ENCODE measurements at regions not wholly inside any gene's neighbourhood (a gene's known extent, or its start where the extent isn't known, plus 50 kb on each side); places are given as distances from the start of the nearest gene placed in this dataset.

- in situ Hi-C loops (cut with HindIII; ENCODE audit: low sequenced_read_pairs) = no loop called here
- DNase-seq (ENCODE audit: low read depth) = no peak
- no peak for TF ChIP-seq CTCF (IDR thresholded peaks at IDR 0.05; ENCODE audit: low read depth, low read length, missing control alignments)
- H3K4me3 ChIP-seq (ENCODE audit: low read depth, low read length) = no peak overlapping the region
Measured at GRCh38 chr1:232260861-232261260, 369.1 kb downstream of the SIPA1L2 start.

GRCh38 chr1:232260045-232260444 lies 369.9 kb downstream of the SIPA1L2 start:
- DNase-seq (ENCODE audit: low read depth) = no peak
- no peak overlapping the region for H3K4me3 ChIP-seq (ENCODE audit: low read depth, low read length)
- no peak for TF ChIP-seq CTCF (IDR thresholded peaks at IDR 0.05; ENCODE audit: low read depth, low read length, missing control alignments)
- in situ Hi-C loops (cut with HindIII; ENCODE audit: low sequenced_read_pairs) = no loop called here

- TF ChIP-seq CTCF (IDR thresholded peaks at IDR 0.05; ENCODE audit: low read depth, low read length, missing control alignments) = no peak
- in situ Hi-C loops (cut with HindIII; ENCODE audit: low sequenced_read_pairs) = no loop called here
- no peak overlapping the region for H3K4me3 ChIP-seq (ENCODE audit: low read depth, low read length)
- DNase-seq (ENCODE audit: low read depth) = no peak
Measured at GRCh38 chr1:232259333-232259732, 370.6 kb downstream of the SIPA1L2 start.

GRCh38 chr1:232252546-232253118 lies 377.3 kb downstream of the SIPA1L2 start:
- in situ Hi-C loops (cut with HindIII; ENCODE audit: low sequenced_read_pairs) = no loop called here
- DNase-seq (ENCODE audit: low read depth) = no peak
- TF ChIP-seq CTCF (IDR thresholded peaks at IDR 0.05; ENCODE audit: low read depth, low read length, missing control alignments) = no peak
- no peak overlapping the region for H3K4me3 ChIP-seq (ENCODE audit: low read depth, low read length)

GRCh38 chr1:232250838-232251237 lies 379.1 kb downstream of the SIPA1L2 start:
- TF ChIP-seq CTCF (IDR thresholded peaks at IDR 0.05; ENCODE audit: low read depth, low read length, missing control alignments) = no peak

GRCh38 chr1:232249861-232250777 lies 379.8 kb downstream of the SIPA1L2 start:
- no peak for TF ChIP-seq CTCF (IDR thresholded peaks at IDR 0.05; ENCODE audit: low read depth, low read length, missing control alignments)
- DNase-seq (ENCODE audit: low read depth) = no peak
- in situ Hi-C loops (cut with HindIII; ENCODE audit: low sequenced_read_pairs) = no loop called here
- no peak overlapping the region for H3K4me3 ChIP-seq (ENCODE audit: low read depth, low read length)

More at GRCh38 chr1:232250838-232251237, 379.1 kb downstream of the SIPA1L2 start:
- H3K4me3 ChIP-seq (ENCODE audit: low read depth, low read length) = no peak overlapping the region
- DNase-seq (ENCODE audit: low read depth) = no peak
- in situ Hi-C loops (cut with HindIII; ENCODE audit: low sequenced_read_pairs) = no loop called here
